ENCODE measurements at regions not wholly inside any gene's neighbourhood (a gene's known extent, or its start where the extent isn't known, plus 50 kb on each side); places are given as distances from the start of the nearest gene placed in this dataset.

DNA sequence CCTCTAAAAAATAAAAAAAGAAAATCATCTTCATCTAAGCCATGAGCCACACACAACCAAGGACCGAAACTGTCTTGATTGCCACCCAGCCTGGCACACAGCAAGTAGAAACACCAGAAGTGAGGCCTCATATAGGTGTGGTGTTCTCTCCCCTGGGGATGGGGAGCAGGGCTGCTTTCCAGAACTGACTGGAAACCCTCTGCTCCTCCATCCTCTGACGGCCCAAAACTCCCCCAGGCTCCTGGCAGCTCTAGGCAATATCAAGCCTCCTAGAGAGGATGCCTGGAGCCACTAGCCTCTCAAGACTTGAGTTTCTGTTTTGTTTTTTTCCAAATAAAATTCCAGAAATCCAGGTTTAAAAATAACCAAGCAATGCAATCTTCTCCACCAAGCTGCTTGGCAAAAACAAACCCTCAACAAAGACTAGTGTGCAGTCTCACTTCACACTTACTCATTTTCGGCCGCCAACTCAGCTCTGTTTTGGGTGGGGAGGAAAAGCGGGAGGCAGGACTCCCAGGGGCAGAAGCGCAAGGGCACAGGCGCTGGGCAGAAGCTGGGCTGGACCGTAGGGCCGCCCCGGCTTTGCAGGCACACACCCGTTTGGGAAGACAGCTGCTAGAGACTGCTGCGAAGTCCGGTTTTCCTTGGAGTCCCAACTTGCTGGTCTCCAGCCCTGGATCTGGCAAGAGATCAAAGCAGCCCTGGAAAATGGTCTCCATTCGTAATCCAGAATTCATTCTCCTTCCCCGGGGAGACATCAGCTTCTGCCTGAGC lies 78.2 kb upstream of the CAPZB start:
- H3K9me3 ChIP-seq (replicated peaks; ENCODE audit: control insufficient read depth, insufficient read depth, low read length): no peaks in the 10 kb centered on the region
- H3K36me3 ChIP-seq (ENCODE audit: control insufficient read depth in 2 of 2, extremely low read depth in 1 of 2, insufficient read depth in 2 of 2, low read length in 2 of 2): no peaks in the 10 kb centered on the region
- intact Hi-C loops (cut with micrococcal nuclease) (no loop called here), dilution Hi-C loops (cut with MboI; ENCODE audit: extremely low pct_ligation_motif_present, low sequenced_read_pairs) (no loop called here)
- H2AFZ ChIP-seq (ENCODE audit: low read depth, low read length): peak overlapping the region; percentile 56
- no peaks in the 10 kb centered on the region for H3K27me3 ChIP-seq (ENCODE audit: control insufficient read depth in 2 of 2, insufficient read depth in 2 of 2, low read length in 2 of 2)
- TF ChIP-seq, protein P1, sequence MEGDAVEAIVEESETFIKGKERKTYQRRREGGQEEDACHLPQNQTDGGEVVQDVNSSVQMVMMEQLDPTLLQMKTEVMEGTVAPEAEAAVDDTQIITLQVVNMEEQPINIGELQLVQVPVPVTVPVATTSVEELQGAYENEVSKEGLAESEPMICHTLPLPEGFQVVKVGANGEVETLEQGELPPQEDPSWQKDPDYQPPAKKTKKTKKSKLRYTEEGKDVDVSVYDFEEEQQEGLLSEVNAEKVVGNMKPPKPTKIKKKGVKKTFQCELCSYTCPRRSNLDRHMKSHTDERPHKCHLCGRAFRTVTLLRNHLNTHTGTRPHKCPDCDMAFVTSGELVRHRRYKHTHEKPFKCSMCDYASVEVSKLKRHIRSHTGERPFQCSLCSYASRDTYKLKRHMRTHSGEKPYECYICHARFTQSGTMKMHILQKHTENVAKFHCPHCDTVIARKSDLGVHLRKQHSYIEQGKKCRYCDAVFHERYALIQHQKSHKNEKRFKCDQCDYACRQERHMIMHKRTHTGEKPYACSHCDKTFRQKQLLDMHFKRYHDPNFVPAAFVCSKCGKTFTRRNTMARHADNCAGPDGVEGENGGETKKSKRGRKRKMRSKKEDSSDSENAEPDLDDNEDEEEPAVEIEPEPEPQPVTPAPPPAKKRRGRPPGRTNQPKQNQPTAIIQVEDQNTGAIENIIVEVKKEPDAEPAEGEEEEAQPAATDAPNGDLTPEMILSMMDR (IDR thresholded peaks at IDR 0.05; ENCODE audit: extremely low read depth in 1 of 2, insufficient read depth in 1 of 2, low read depth in 1 of 2, low read length in 2 of 2): no peak
- TF ChIP-seq POLR2A (IDR thresholded peaks at IDR 0.05; ENCODE audit: low read depth, low read length) (no peak), POLR2AphosphoS5 (IDR thresholded peaks at IDR 0.05; ENCODE audit: insufficient read depth, low read depth, low read length) (no peak), GATA2 (IDR thresholded peaks at IDR 0.05; ENCODE audit: insufficient read depth, insufficient read length, low read depth, low read length) (no peak), MYC (IDR thresholded peaks at IDR 0.05; ENCODE audit: low read depth, low read length) (no peak), EZH2 (IDR thresholded peaks at IDR 0.05; ENCODE audit: borderline replicate concordance, low read depth, low read length, severe bottlenecking) (no peak), JUN (IDR thresholded peaks at IDR 0.05; ENCODE audit: borderline replicate concordance, insufficient read depth, insufficient read length, low read depth) (no peak), FOS (IDR thresholded peaks at IDR 0.05; ENCODE audit: borderline replicate concordance, insufficient read depth, low read length) (no peak)
- TF ChIP-seq, protein P2, sequence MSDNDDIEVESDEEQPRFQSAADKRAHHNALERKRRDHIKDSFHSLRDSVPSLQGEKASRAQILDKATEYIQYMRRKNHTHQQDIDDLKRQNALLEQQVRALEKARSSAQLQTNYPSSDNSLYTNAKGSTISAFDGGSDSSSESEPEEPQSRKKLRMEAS (IDR thresholded peaks at IDR 0.05; ENCODE audit: insufficient read depth, insufficient read length): no peak
- BruUV-seq (replicated peaks): no TSS peak
- no peaks in the 10 kb centered on the region for H3K4me1 ChIP-seq (ENCODE audit: control insufficient read depth, extremely low read depth, insufficient read depth, low read length)
- no peak overlapping the region for H3K9ac ChIP-seq (replicated peaks; ENCODE audit: extremely low read depth, insufficient read depth, low read length)
- no peak overlapping the region for H3K4me2 ChIP-seq (ENCODE audit: insufficient read depth, low read length)
- FAIRE-seq (no peak), DNase-seq (ENCODE audit: low read depth, low spot score) (no peak)
- ChIA-PET CTCF (interaction anchor here (1.6 to 1.8 kb wide), 3 partner anchors 18 to 118 kb away, joined by 3 to 6 read pairs (median 4); no protein-coding TSS in a partner anchor), POLR2A (no interaction called here)
- no peaks in the 10 kb centered on the region for H3K79me2 ChIP-seq (ENCODE audit: control insufficient read depth, insufficient read depth, low read length)
- H4K20me1 ChIP-seq (replicated peaks; ENCODE audit: control insufficient read depth, extremely low read depth, insufficient read depth, low read length): no peaks in the 10 kb centered on the region
- no peak overlapping the region for H3K4me3 ChIP-seq (replicated peaks in 1 of 3; ENCODE audit: insufficient read depth in 1 of 3, low read depth in 1 of 3, low read length in 3 of 3)
- H3K27ac ChIP-seq (ENCODE audit: insufficient read depth, low read depth, low read length): no peak overlapping the region
- H3K9me1 ChIP-seq (replicated peaks; ENCODE audit: control insufficient read depth, extremely low read depth, insufficient read depth, low read length): no peaks in the 10 kb centered on the region
